B cell (primary cell): ENCODE measurements at regions not wholly inside any gene's neighbourhood (a gene's known extent, or its start where the extent isn't known, plus 50 kb on each side); places are given as distances from the start of the nearest gene placed in this dataset.

Experiments used
- EZH2 ChIP-seq: IDR thresholded peaks from 2 replicates; pipeline ENCODE4 v1.6.1; 2012; ENCODE audit warnings: borderline replicate concordance, low read depth, mild to moderate bottlenecking, moderate library complexity, low read length; ENCODE audit not compliant: insufficient read depth, poor library complexity, severe bottlenecking
- TF ChIP-seq, protein P1 (sequence below): fragments of 200-600 bp; IDR thresholded peaks from one replicate; pipeline ENCODE4 v1.8.0; 2022; ENCODE audit warnings: antibody characterized with exemption, mild to moderate bottlenecking

DNA sequence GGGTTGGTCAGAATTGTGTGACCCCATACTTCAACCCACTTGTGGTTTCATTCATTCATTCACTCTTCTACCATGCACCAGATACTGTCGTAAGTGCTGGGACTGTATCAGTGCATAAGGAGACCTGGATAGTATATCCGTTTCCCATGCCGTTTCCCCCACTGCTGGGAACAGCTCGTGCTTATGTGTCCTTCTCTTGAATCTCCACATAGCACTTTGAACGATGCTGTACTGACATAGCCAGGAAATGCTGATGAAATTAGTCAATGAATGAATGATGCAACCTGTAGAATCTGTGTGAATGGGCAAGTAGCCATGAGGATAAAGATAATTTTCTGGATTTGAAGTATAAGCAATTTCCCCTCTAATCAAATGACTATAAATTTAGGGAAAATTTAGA, 276.1 kb downstream of the BCL2 start:
- TF ChIP-seq, protein P1, sequence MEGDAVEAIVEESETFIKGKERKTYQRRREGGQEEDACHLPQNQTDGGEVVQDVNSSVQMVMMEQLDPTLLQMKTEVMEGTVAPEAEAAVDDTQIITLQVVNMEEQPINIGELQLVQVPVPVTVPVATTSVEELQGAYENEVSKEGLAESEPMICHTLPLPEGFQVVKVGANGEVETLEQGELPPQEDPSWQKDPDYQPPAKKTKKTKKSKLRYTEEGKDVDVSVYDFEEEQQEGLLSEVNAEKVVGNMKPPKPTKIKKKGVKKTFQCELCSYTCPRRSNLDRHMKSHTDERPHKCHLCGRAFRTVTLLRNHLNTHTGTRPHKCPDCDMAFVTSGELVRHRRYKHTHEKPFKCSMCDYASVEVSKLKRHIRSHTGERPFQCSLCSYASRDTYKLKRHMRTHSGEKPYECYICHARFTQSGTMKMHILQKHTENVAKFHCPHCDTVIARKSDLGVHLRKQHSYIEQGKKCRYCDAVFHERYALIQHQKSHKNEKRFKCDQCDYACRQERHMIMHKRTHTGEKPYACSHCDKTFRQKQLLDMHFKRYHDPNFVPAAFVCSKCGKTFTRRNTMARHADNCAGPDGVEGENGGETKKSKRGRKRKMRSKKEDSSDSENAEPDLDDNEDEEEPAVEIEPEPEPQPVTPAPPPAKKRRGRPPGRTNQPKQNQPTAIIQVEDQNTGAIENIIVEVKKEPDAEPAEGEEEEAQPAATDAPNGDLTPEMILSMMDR = no peak
- no peak for TF ChIP-seq EZH2
